ENCODE measurements at regions not wholly inside any gene's neighbourhood (a gene's known extent, or its start where the extent isn't known, plus 50 kb on each side); places are given as distances from the start of the nearest gene placed in this dataset.

GRCh38 chr9:85331626-85332025 lies 410.1 kb downstream of the AGTPBP1 start:
- no peak for TF ChIP-seq EZH2 (IDR thresholded peaks at IDR 0.05; ENCODE audit: borderline replicate concordance, insufficient read depth, low read depth, low read length, poor library complexity, severe bottlenecking)
- TF ChIP-seq, protein P1, sequence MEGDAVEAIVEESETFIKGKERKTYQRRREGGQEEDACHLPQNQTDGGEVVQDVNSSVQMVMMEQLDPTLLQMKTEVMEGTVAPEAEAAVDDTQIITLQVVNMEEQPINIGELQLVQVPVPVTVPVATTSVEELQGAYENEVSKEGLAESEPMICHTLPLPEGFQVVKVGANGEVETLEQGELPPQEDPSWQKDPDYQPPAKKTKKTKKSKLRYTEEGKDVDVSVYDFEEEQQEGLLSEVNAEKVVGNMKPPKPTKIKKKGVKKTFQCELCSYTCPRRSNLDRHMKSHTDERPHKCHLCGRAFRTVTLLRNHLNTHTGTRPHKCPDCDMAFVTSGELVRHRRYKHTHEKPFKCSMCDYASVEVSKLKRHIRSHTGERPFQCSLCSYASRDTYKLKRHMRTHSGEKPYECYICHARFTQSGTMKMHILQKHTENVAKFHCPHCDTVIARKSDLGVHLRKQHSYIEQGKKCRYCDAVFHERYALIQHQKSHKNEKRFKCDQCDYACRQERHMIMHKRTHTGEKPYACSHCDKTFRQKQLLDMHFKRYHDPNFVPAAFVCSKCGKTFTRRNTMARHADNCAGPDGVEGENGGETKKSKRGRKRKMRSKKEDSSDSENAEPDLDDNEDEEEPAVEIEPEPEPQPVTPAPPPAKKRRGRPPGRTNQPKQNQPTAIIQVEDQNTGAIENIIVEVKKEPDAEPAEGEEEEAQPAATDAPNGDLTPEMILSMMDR (IDR thresholded peaks at IDR 0.05) = no peak

All from B cell (primary cell).